Fibroblast of lung (primary cell): ENCODE measurements at regions not wholly inside any gene's neighbourhood (a gene's known extent, or its start where the extent isn't known, plus 50 kb on each side); places are given as distances from the start of the nearest gene placed in this dataset.

Experiments
- CTCF ChIP-seq, 2 donors: IDR thresholded peaks in 1 of 2; conservative IDR thresholded peaks in 1 of 2; 1 replicate in 1 of 2; 2 replicates in 1 of 2; pipeline ENCODE4 v1.5.1; 2011 to 2012; ENCODE audit warnings: low read length in 2 of 2, control low read depth in 1 of 2, inconsistent platforms in 1 of 2, low read depth in 1 of 2, mild to moderate bottlenecking in 1 of 2
- EZH2 ChIP-seq: IDR thresholded peaks from 2 replicates; pipeline ENCODE4 v1.5.1; 2012; ENCODE audit warnings: low read length, control low read depth, mild to moderate bottlenecking; ENCODE audit errors: missing control alignments

DNA sequence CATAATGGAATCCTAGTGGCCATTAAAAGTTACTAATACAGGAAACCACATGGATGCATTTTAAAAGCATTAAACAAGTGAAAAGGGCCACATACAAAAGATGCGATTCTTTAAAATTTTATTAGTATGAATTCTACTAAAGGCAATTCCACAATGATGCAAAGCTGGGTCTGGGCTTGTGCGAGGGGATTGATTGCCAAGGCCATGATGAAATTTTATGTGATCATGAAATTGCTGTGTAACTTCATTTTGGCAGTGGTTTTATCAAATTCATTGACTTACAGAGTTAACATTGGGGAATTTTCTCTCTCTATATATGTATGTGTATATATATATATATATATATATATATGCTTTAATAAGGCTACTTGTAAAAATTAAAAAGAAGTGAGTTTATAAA lies 1142.5 kb upstream of the IGFBP7 start:
- TF ChIP-seq EZH2, result no peak
- TF ChIP-seq CTCF (conservative IDR thresholded peaks at IDR 0.05 in 1 of 2, IDR thresholded peaks at IDR 0.05 in 1 of 2; ENCODE audit: low read depth in 1 of 2, low read length in 2 of 2), result no peak
